SK-N-DZ (cell line): ENCODE measurements at regions not wholly inside any gene's neighbourhood (a gene's known extent, or its start where the extent isn't known, plus 50 kb on each side); places are given as distances from the start of the nearest gene placed in this dataset.
"Not testable (repeated sequence)": the region's sequence is repeated elsewhere in the genome, so short reads cannot be mapped to it uniquely, and the experiment has no call there.

Experiments used
- DNase-seq: peaks from one replicate; pipeline ENCODE4 v3.0.0-alpha.2; 2015; ENCODE audit warnings: low spot score

GRCh38 chr3:190989218-190989617 lies 126.7 kb upstream of the GMNC start:
- DNase-seq, result no peak

- no peak for DNase-seq
These were observed 125.6 kb upstream of the GMNC start for GRCh38 chr3:190988102-190988501.

- no peak for DNase-seq
These were observed 122.2 kb upstream of the GMNC start for GRCh38 chr3:190984502-190985244.

GRCh38 chr3:190983875-190984274 lies 121.4 kb upstream of the GMNC start:
- no peak for DNase-seq

GRCh38 chr3:190973771-190974170 lies 111.3 kb upstream of the GMNC start:
- DNase-seq, result no peak

GRCh38 chr3:190972840-190973270 lies 110.4 kb upstream of the GMNC start:
- no peak for DNase-seq

GRCh38 chr3:190972196-190972595 lies 109.7 kb upstream of the GMNC start:
- DNase-seq, result no peak

- no peak for DNase-seq
These were observed 108.1 kb upstream of the GMNC start for GRCh38 chr3:190970560-190970959.

- DNase-seq, result no peak
These were observed 106.1 kb upstream of the GMNC start for GRCh38 chr3:190968616-190969015.

GRCh38 chr3:190964931-190965330 lies 102.4 kb upstream of the GMNC start:
- DNase-seq, result not testable (repeated sequence)

- DNase-seq, result no peak
These were observed 96.6 kb upstream of the GMNC start for GRCh38 chr3:190959077-190959476.

GRCh38 chr3:190941694-190942260 lies 79.3 kb upstream of the GMNC start:
- no peak for DNase-seq

- not testable (repeated sequence) for DNase-seq
These were observed 72.1 kb upstream of the GMNC start for GRCh38 chr3:190934616-190935015.

- no peak for DNase-seq
These were observed 64.1 kb upstream of the GMNC start for GRCh38 chr3:190926619-190927018.

GRCh38 chr3:190912736-190913135 lies 50.2 kb upstream of the GMNC start:
- no peak for DNase-seq
